ENCODE measurements at regions not wholly inside any gene's neighbourhood (a gene's known extent, or its start where the extent isn't known, plus 50 kb on each side); places are given as distances from the start of the nearest gene placed in this dataset.

DNA sequence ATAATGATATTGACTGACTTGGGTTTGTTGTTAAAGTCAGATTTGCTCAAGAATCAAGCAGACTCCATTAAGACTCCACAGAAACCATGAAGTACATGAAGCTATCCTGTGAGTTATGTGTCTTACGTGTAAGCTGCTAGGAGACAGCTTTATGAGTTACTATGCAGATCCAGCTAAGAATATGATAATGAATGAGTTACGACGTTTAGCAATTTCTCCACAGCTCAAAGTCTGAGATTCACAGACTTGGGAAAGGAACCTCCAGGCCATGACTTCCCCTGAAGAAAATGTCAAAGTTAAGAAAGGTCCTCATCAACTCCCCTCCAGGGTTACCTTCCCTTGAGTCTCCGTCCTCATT is 211.9 kb upstream of the HNRNPA3 start:
- Histone ChIP-seq H3K4me3 (ENCODE audit: low read depth in 2 of 2, low read length in 2 of 2) (no peak overlapping the region), H3K36me3 (ENCODE audit: control insufficient read depth, insufficient read depth, low read length) (no peaks in the 10 kb centered on the region), H3K27ac (ENCODE audit: low read length) (no peak overlapping the region), H3K4me1 (ENCODE audit: control insufficient read depth, insufficient read depth, low read length) (no peaks in the 10 kb centered on the region), H3K27me3 (ENCODE audit: control insufficient read depth, insufficient read depth, low read length) (no peaks in the 10 kb centered on the region), H3K9me3 (ENCODE audit: control insufficient read depth, insufficient read depth, low read depth, low read length) (no peaks in the 10 kb centered on the region)
- ATAC-seq (no peak), DNase-seq (ENCODE audit: low read depth, low spot score) (no peak)
- intact Hi-C loops (cut with micrococcal nuclease; ENCODE audit: unreplicated experiment) (no loop called here), in situ Hi-C loops (cut with HindIII; ENCODE audit: low pct_unique_long_range_greater_than_20kb, low sequenced_read_pairs) (no loop called here)
- TF ChIP-seq, protein P1, sequence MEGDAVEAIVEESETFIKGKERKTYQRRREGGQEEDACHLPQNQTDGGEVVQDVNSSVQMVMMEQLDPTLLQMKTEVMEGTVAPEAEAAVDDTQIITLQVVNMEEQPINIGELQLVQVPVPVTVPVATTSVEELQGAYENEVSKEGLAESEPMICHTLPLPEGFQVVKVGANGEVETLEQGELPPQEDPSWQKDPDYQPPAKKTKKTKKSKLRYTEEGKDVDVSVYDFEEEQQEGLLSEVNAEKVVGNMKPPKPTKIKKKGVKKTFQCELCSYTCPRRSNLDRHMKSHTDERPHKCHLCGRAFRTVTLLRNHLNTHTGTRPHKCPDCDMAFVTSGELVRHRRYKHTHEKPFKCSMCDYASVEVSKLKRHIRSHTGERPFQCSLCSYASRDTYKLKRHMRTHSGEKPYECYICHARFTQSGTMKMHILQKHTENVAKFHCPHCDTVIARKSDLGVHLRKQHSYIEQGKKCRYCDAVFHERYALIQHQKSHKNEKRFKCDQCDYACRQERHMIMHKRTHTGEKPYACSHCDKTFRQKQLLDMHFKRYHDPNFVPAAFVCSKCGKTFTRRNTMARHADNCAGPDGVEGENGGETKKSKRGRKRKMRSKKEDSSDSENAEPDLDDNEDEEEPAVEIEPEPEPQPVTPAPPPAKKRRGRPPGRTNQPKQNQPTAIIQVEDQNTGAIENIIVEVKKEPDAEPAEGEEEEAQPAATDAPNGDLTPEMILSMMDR (IDR thresholded peaks at IDR 0.05), result no peak
- TF ChIP-seq TCF7L2 (IDR thresholded peaks at IDR 0.05; ENCODE audit: low read depth, low read length) (no peak), REST (IDR thresholded peaks at IDR 0.05; ENCODE audit: insufficient read depth in 1 of 2, low read depth in 2 of 2, low read length in 1 of 2) (no peak), SIN3A (IDR thresholded peaks at IDR 0.05; ENCODE audit: borderline replicate concordance, insufficient read depth, low read depth, low read length) (no peak)
- ChIA-PET CTCF (no interaction called here), POLR2A (no interaction called here)
- no TSS peak for BruUV-seq (replicated peaks)

- BruUV-seq (replicated peaks), result no TSS peak
- Histone ChIP-seq H3K9me3 (ENCODE audit: control insufficient read depth, insufficient read depth, low read depth, low read length) (no peaks in the 10 kb centered on the region), H3K36me3 (ENCODE audit: control insufficient read depth, insufficient read depth, low read length) (no peaks in the 10 kb centered on the region), H3K4me3 (ENCODE audit: low read depth in 2 of 2, low read length in 2 of 2) (no peak overlapping the region), H3K4me1 (ENCODE audit: control insufficient read depth, insufficient read depth, low read length) (no peaks in the 10 kb centered on the region), H3K27ac (ENCODE audit: low read length) (no peak overlapping the region), H3K27me3 (ENCODE audit: control insufficient read depth, insufficient read depth, low read length) (no peaks in the 10 kb centered on the region)
- in situ Hi-C loops (cut with HindIII; ENCODE audit: low pct_unique_long_range_greater_than_20kb, low sequenced_read_pairs), result no loop called here
- CTCF ChIA-PET, result no interaction called here
- POLR2A ChIA-PET, result no interaction called here
- DNase-seq (ENCODE audit: low read depth, low spot score) (no peak), ATAC-seq (no peak)
- intact Hi-C loops (cut with micrococcal nuclease; ENCODE audit: unreplicated experiment), result no loop called here
- TF ChIP-seq REST (IDR thresholded peaks at IDR 0.05; ENCODE audit: insufficient read depth in 1 of 2, low read depth in 2 of 2, low read length in 1 of 2), result no peak
- no peak for TF ChIP-seq SIN3A (IDR thresholded peaks at IDR 0.05; ENCODE audit: borderline replicate concordance, insufficient read depth, low read depth, low read length)
- TF ChIP-seq TCF7L2 (IDR thresholded peaks at IDR 0.05; ENCODE audit: low read depth, low read length), result no peak
- TF ChIP-seq, protein P1 (IDR thresholded peaks at IDR 0.05), result no peak
- TF ChIP-seq POLR2AphosphoS5 (IDR thresholded peaks at IDR 0.05; ENCODE audit: low read depth, low read length), result no peak
These were observed 211.3 kb upstream of the HNRNPA3 start for GRCh38 chr2:177001334-177001733.
